Endothelial cell of umbilical vein (primary cell): ENCODE measurements at regions not wholly inside any gene's neighbourhood (a gene's known extent, or its start where the extent isn't known, plus 50 kb on each side); places are given as distances from the start of the nearest gene placed in this dataset.
A peak's percentile ranks its signal among the peaks of the same experiment; 100 is the strongest.

ENCODE experiments used
- BruUV-seq: library from RNA; stranded (reverse); fragments of 400-500 nt; replicated peaks from 2 replicates; lab custom pipeline; 2021; lab: Mats Ljungman, UMichigan
- CTCF ChIA-PET: fragments of 300-600, 350-600 bp; sonication (Branson Sonifier 250); formaldehyde crosslinking; loops from one replicate; lab custom pipeline; 2021; ENCODE audit warnings: antibody characterized with exemption, inconsistent platforms; lab: Charles Lee
- POLR2A ChIA-PET: fragments of 300-600, 350-600 bp; sonication (Branson Sonifier 250); formaldehyde crosslinking; loops from one replicate; lab custom pipeline; 2021; ENCODE audit warnings: antibody characterized with exemption, inconsistent platforms; lab: Charles Lee
- DNase-seq: peaks from one replicate; pipeline ENCODE4 v3.0.0-alpha.2; 2011; ENCODE audit warnings: low read depth, low spot score
- FAIRE-seq: peaks from 2 replicates; lab custom pipeline; 2011; peaks lifted over from hg19 to GRCh38; lab: Jason Lieb, UNC
- H2AFZ ChIP-seq: 2 replicates; pipeline ENCODE4 v1.6.0; 2012; ENCODE audit warnings: low read depth, low read length, control low read depth, inconsistent platforms
- H3K27ac ChIP-seq: 2 replicates; pipeline ENCODE4 v1.5.1; 2011; ENCODE audit warnings: low read depth, mild to moderate bottlenecking, control low read depth, low read length, moderate library complexity; ENCODE audit not compliant: insufficient read depth
- H3K27me3 ChIP-seq, 2 experiments: 2 replicates each; pipeline versions ENCODE4 v1.6.0 to v1.6.1; 2011; ENCODE audit warnings: low read length in 2 of 2, mixed read lengths in 1 of 2; ENCODE audit not compliant: control insufficient read depth in 2 of 2, insufficient read depth in 2 of 2
- H3K36me3 ChIP-seq, 2 experiments: 2 replicates in 1 of 2; 3 replicates in 1 of 2; pipeline ENCODE4 v1.5.1; 2011; ENCODE audit warnings: low read length in 2 of 2, mild to moderate bottlenecking in 1 of 2, moderate library complexity in 1 of 2; ENCODE audit not compliant: control insufficient read depth in 2 of 2, insufficient read depth in 2 of 2; ENCODE audit errors: extremely low read depth in 1 of 2
- H3K4me1 ChIP-seq: 3 replicates; pipeline ENCODE4 v1.5.1; 2011; ENCODE audit warnings: mild to moderate bottlenecking, low read length; ENCODE audit not compliant: control insufficient read depth, insufficient read depth; ENCODE audit errors: extremely low read depth
- H3K4me2 ChIP-seq: 2 replicates; pipeline ENCODE4 v1.6.1; 2011; ENCODE audit warnings: low read length, control low read depth, mixed read lengths; ENCODE audit not compliant: insufficient read depth
- H3K4me3 ChIP-seq, 3 experiments: fragments of 200-600 bp in 1 of 3; sonication (generic), shearing (Covaris generic) in 1 of 3; replicated peaks in 1 of 3; 2 replicates each; pipeline ENCODE4 v1.5.1; 2011 to 2016; ENCODE audit warnings: control low read depth in 3 of 3, low read length in 3 of 3, mild to moderate bottlenecking in 2 of 3, inconsistent platforms in 1 of 3, low read depth in 1 of 3, moderate library complexity in 1 of 3; ENCODE audit not compliant: insufficient read depth in 1 of 3
- H3K79me2 ChIP-seq: 2 replicates; pipeline ENCODE4 v1.6.0; 2012; ENCODE audit warnings: low read length, inconsistent platforms; ENCODE audit not compliant: control insufficient read depth, insufficient read depth
- H3K9ac ChIP-seq: replicated peaks from 2 replicates; pipeline ENCODE3; 2011; ENCODE audit warnings: low read length, control low read depth; ENCODE audit not compliant: insufficient read depth; ENCODE audit errors: extremely low read depth
- H3K9me1 ChIP-seq: replicated peaks from 3 replicates; pipeline ENCODE4 v1.6.0; 2011; ENCODE audit warnings: mild to moderate bottlenecking, low read length; ENCODE audit not compliant: control insufficient read depth, insufficient read depth; ENCODE audit errors: extremely low read depth
- H3K9me3 ChIP-seq: replicated peaks from 2 replicates; pipeline ENCODE4 v1.5.1; 2012; ENCODE audit warnings: low read length, inconsistent platforms; ENCODE audit not compliant: control insufficient read depth, insufficient read depth
- H4K20me1 ChIP-seq: replicated peaks from 2 replicates; pipeline ENCODE3; 2011; ENCODE audit warnings: mild to moderate bottlenecking, low read length; ENCODE audit not compliant: control insufficient read depth, insufficient read depth; ENCODE audit errors: extremely low read depth
- EZH2 ChIP-seq: IDR thresholded peaks from 2 replicates; pipeline ENCODE4 v1.6.1; 2012; ENCODE audit warnings: borderline replicate concordance, low read depth, mild to moderate bottlenecking, moderate library complexity, low read length, inconsistent platforms; ENCODE audit not compliant: severe bottlenecking
- FOS ChIP-seq: IDR thresholded peaks from 2 replicates; pipeline ENCODE4 v1.6.1; 2011; ENCODE audit warnings: mild to moderate bottlenecking, low read length, moderate library complexity, borderline replicate concordance; ENCODE audit not compliant: insufficient read depth
- GATA2 ChIP-seq: IDR thresholded peaks from 2 replicates; pipeline ENCODE4 v1.7.0; 2011; ENCODE audit warnings: low read depth, mild to moderate bottlenecking, moderate library complexity, mixed read lengths, low read length; ENCODE audit not compliant: insufficient read length, insufficient read depth
- JUN ChIP-seq: IDR thresholded peaks from 2 replicates; pipeline ENCODE4 v1.6.1; 2011; ENCODE audit warnings: borderline replicate concordance, low read depth; ENCODE audit not compliant: insufficient read length, insufficient read depth
- MYC ChIP-seq: IDR thresholded peaks from one replicate; pipeline ENCODE4 v1.6.1; 2011; ENCODE audit warnings: mild to moderate bottlenecking, low read depth, low read length
- POLR2A ChIP-seq: IDR thresholded peaks from 2 replicates; pipeline ENCODE4 v1.6.1; 2012; ENCODE audit warnings: low read depth, mild to moderate bottlenecking, control low read depth, low read length
- POLR2AphosphoS5 ChIP-seq: IDR thresholded peaks from 2 replicates; pipeline ENCODE4 v1.6.1; 2012; ENCODE audit warnings: low read depth, mild to moderate bottlenecking, control low read depth, low read length, moderate library complexity; ENCODE audit not compliant: insufficient read depth
- dilution Hi-C: fragments of 300-500 bp; cut with MboI; formaldehyde crosslinking; loops from one replicate; pipeline ENCODE4 v1.15.0; 2019; ENCODE audit warnings: low sequenced_read_pairs; ENCODE audit not compliant: extremely low pct_ligation_motif_present
- intact Hi-C: fragments of 100-400 bp; cut with micrococcal nuclease; formaldehyde crosslinking; loops from one replicate; pipeline ENCODE4 v1.10.0; 2022
- TF ChIP-seq, protein P1 (sequence below), 2 donors: IDR thresholded peaks; 1 replicate in 1 of 2; 2 replicates in 1 of 2; pipeline ENCODE4 v1.5.1; 2011; ENCODE audit warnings: low read length in 2 of 2, mild to moderate bottlenecking in 2 of 2, moderate library complexity in 2 of 2, control low read depth in 1 of 2, inconsistent platforms in 1 of 2, low read depth in 1 of 2; ENCODE audit not compliant: insufficient read depth in 1 of 2; ENCODE audit errors: extremely low read depth in 1 of 2

GRCh38 chr6:141513830-141514229, 618.9 kb upstream of the GJE1 start:
- TF ChIP-seq MYC (no peak), GATA2 (no peak), POLR2A (no peak), EZH2 (no peak), JUN (no peak), FOS (no peak), POLR2AphosphoS5 (no peak)
- TF ChIP-seq, protein P1, sequence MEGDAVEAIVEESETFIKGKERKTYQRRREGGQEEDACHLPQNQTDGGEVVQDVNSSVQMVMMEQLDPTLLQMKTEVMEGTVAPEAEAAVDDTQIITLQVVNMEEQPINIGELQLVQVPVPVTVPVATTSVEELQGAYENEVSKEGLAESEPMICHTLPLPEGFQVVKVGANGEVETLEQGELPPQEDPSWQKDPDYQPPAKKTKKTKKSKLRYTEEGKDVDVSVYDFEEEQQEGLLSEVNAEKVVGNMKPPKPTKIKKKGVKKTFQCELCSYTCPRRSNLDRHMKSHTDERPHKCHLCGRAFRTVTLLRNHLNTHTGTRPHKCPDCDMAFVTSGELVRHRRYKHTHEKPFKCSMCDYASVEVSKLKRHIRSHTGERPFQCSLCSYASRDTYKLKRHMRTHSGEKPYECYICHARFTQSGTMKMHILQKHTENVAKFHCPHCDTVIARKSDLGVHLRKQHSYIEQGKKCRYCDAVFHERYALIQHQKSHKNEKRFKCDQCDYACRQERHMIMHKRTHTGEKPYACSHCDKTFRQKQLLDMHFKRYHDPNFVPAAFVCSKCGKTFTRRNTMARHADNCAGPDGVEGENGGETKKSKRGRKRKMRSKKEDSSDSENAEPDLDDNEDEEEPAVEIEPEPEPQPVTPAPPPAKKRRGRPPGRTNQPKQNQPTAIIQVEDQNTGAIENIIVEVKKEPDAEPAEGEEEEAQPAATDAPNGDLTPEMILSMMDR (IDR thresholded peaks at IDR 0.05; ENCODE audit: extremely low read depth in 1 of 2, insufficient read depth in 1 of 2, low read depth in 1 of 2, low read length in 2 of 2) = no peak
- ChIA-PET CTCF (interaction anchor here (1.1 kb wide), 1 partner anchor 26 kb away, joined by 3 read pairs; no protein-coding TSS in a partner anchor), POLR2A (no interaction called here)
- no peaks in the 10 kb centered on the region for H3K9me3 ChIP-seq
- no peaks in the 10 kb centered on the region for H3K4me1 ChIP-seq
- DNase-seq (peak; percentile 53), FAIRE-seq (no peak)
- intact Hi-C loops (no loop called here), dilution Hi-C loops (no loop called here)
- H3K36me3 ChIP-seq = no peaks in the 10 kb centered on the region
- H3K79me2 ChIP-seq = no peaks in the 10 kb centered on the region
- H3K9ac ChIP-seq = no peak overlapping the region
- no peaks in the 10 kb centered on the region for H3K9me1 ChIP-seq
- no peaks in the 10 kb centered on the region for H3K27me3 ChIP-seq
- no TSS peak for BruUV-seq
- H4K20me1 ChIP-seq = no peaks in the 10 kb centered on the region
- no peak overlapping the region for H3K27ac ChIP-seq
- H3K4me3 ChIP-seq = peak overlapping the region in 1 of 3 experiments; percentile 20
- peak overlapping the region; percentile 55 for H3K4me2 ChIP-seq
- H2AFZ ChIP-seq = peak overlapping the region; percentile 33
